ENCODE measurements at regions not wholly inside any gene's neighbourhood (a gene's known extent, or its start where the extent isn't known, plus 50 kb on each side); places are given as distances from the start of the nearest gene placed in this dataset.

- Histone ChIP-seq H3K36me3 (ENCODE audit: insufficient read depth, low read length) (no peaks in the 10 kb centered on the region), H3K9me3 (ENCODE audit: low read length) (no peaks in the 10 kb centered on the region), H3K27ac (ENCODE audit: low read depth, low read length) (no peak overlapping the region), H3K4me1 (ENCODE audit: insufficient read depth, low read length) (no peaks in the 10 kb centered on the region), H3K4me3 (ENCODE audit: low read depth in 1 of 2, low read length in 2 of 2) (no peak overlapping the region), H3K9ac (ENCODE audit: low read length) (no peak overlapping the region), H3K27me3 (ENCODE audit: control insufficient read depth in 1 of 2, insufficient read depth in 2 of 2, low read length in 2 of 2) (no peaks in the 10 kb centered on the region)
Measured at GRCh38 chr2:152814475-152815030, 96.1 kb downstream of the ARL6IP6 start.

DNA sequence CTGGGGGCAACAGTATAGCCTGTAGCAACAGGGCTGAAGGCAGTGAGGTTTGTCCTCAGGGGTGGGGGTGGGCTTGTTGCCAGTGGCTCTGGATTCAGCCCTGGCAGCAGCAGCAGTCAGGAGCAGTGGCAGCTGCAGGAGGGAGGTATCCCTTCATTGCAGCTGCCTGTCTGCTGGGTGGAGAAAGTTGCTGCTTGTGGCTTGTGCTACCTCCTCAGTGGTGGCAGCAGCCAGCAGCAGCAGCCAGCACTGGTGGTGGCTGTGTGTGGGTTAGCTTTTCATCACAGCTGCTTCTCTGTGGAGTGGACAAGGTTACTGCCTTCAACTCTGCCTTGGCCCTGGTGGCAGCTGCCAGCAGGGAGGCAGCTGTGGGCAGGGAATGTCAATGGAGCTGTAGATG lies 94.9 kb downstream of the ARL6IP6 start:
- H3K4me1 ChIP-seq (ENCODE audit: insufficient read depth, low read length) = no peaks in the 10 kb centered on the region
- H3K9ac ChIP-seq (ENCODE audit: low read length) = no peak overlapping the region
- no peaks in the 10 kb centered on the region for H3K27me3 ChIP-seq (ENCODE audit: control insufficient read depth in 1 of 2, insufficient read depth in 2 of 2, low read length in 2 of 2)
- H3K4me3 ChIP-seq (ENCODE audit: low read depth in 1 of 2, low read length in 2 of 2) = no peak overlapping the region
- H3K9me3 ChIP-seq (ENCODE audit: low read length) = no peaks in the 10 kb centered on the region
- H3K27ac ChIP-seq (ENCODE audit: low read depth, low read length) = no peak overlapping the region
- H3K36me3 ChIP-seq (ENCODE audit: insufficient read depth, low read length) = no peaks in the 10 kb centered on the region
